OCI-LY1 (cell line): ENCODE measurements at regions not wholly inside any gene's neighbourhood (a gene's known extent, or its start where the extent isn't known, plus 50 kb on each side); places are given as distances from the start of the nearest gene placed in this dataset.

Experiments
- H2AFZ ChIP-seq: fragments of 200-600 bp; sonication (generic), shearing (Covaris generic); 2 replicates; pipeline ENCODE4 v1.6.0; 2014; ENCODE audit warnings: antibody characterized with exemption, mild to moderate bottlenecking, low read length
- H3F3A ChIP-seq: fragments of 200-600 bp; sonication (generic), shearing (Covaris generic); 2 replicates; pipeline ENCODE4 v1.6.0; 2014; ENCODE audit warnings: mild to moderate bottlenecking, antibody characterized with exemption, low read length, moderate library complexity; ENCODE audit not compliant: insufficient read depth
- H3K27ac ChIP-seq: fragments of 200-600 bp; sonication (generic); 2 replicates; pipeline ENCODE4 v1.5.1; 2014; ENCODE audit warnings: low read length, mixed run types, mild to moderate bottlenecking, low read depth; ENCODE audit not compliant: poor library complexity, severe bottlenecking
- H3K27me3 ChIP-seq: fragments of 200-600 bp; sonication (generic); 2 replicates; pipeline ENCODE4 v1.6.0; 2014; ENCODE audit warnings: antibody characterized with exemption, mild to moderate bottlenecking, low read length, moderate library complexity; ENCODE audit not compliant: insufficient read depth
- H3K36me3 ChIP-seq: fragments of 200-600 bp; sonication (generic); 2 replicates; pipeline ENCODE4 v1.6.1; 2014; ENCODE audit warnings: mild to moderate bottlenecking, antibody characterized with exemption, low read length, moderate library complexity, mixed read lengths; ENCODE audit not compliant: insufficient read depth
- H3K4me1 ChIP-seq: fragments of 200-600 bp; sonication (generic); 2 replicates; pipeline ENCODE4 v1.5.1; 2014; ENCODE audit warnings: mild to moderate bottlenecking, low read length, moderate library complexity; ENCODE audit not compliant: insufficient read depth, severe bottlenecking
- H3K4me2 ChIP-seq: fragments of 200-600 bp; sonication (generic), shearing (Covaris generic); 2 replicates; pipeline ENCODE4 v1.6.1; 2014; ENCODE audit warnings: low read length
- H3K4me3 ChIP-seq: fragments of 200-600 bp; sonication (generic); 2 replicates; pipeline ENCODE4 v1.5.1; 2014; ENCODE audit warnings: low read length, low read depth, mild to moderate bottlenecking, mixed read lengths; ENCODE audit not compliant: poor library complexity, severe bottlenecking
- H3K79me2 ChIP-seq: fragments of 200-600 bp; shearing (Covaris generic); 2 replicates; pipeline ENCODE4 v1.6.1; 2016; ENCODE audit warnings: mixed run types, low read length, mixed read lengths; ENCODE audit not compliant: insufficient read depth
- H3K9ac ChIP-seq: fragments of 200-600 bp; sonication (generic), shearing (Covaris generic); 2 replicates; pipeline ENCODE4 v1.6.1; 2014; ENCODE audit warnings: mild to moderate bottlenecking, low read length, mixed read lengths
- H3K9me2 ChIP-seq: fragments of 200-600 bp; sonication (generic), shearing (Covaris generic); 2 replicates; pipeline ENCODE4 v1.6.1; 2014; ENCODE audit warnings: low read depth, mild to moderate bottlenecking, low read length, mixed read lengths
- H3K9me3 ChIP-seq: fragments of 200-600 bp; shearing (Covaris generic); 2 replicates; pipeline ENCODE4 v1.6.1; 2014; ENCODE audit warnings: low read length, mixed read lengths
- H4K20me1 ChIP-seq: fragments of 200-600 bp; sonication (generic), shearing (Covaris generic); 2 replicates; pipeline ENCODE4 v1.6.0; 2016; ENCODE audit warnings: mild to moderate bottlenecking, low read length; ENCODE audit not compliant: insufficient read depth
- CTCF ChIP-seq: fragments of 200-600 bp; sonication (generic), shearing (Covaris generic); IDR thresholded peaks from 2 replicates; pipeline ENCODE4 v1.5.1; 2017; ENCODE audit warnings: mild to moderate bottlenecking, antibody characterized with exemption, low read length, moderate library complexity, mixed read lengths
- EZH2 ChIP-seq: fragments of 200-600 bp; sonication (generic), shearing (Covaris generic); IDR thresholded peaks from 2 replicates; pipeline ENCODE4 v1.8.0; 2017; ENCODE audit warnings: borderline replicate concordance, mixed run types, mild to moderate bottlenecking, antibody characterized with exemption, low read length, moderate library complexity, mixed read lengths

- peaks cover 3% of the 10 kb centered on the region; the same call in 1 of the 2 replicates for H3K9me3 ChIP-seq
- H4K20me1 ChIP-seq = no peaks in the 10 kb centered on the region
- H3K9me2 ChIP-seq = no peaks in the 10 kb centered on the region
- H3K79me2 ChIP-seq = no peaks in the 10 kb centered on the region
- H3K9ac ChIP-seq = no peak overlapping the region
- no peaks in the 10 kb centered on the region for H3F3A ChIP-seq
- TF ChIP-seq CTCF (no peak), EZH2 (no peak)
- H3K36me3 ChIP-seq = no peaks in the 10 kb centered on the region
- no peak overlapping the region for H2AFZ ChIP-seq
- no peak overlapping the region for H3K4me3 ChIP-seq
- no peak overlapping the region for H3K4me2 ChIP-seq
- no peak overlapping the region for H3K27ac ChIP-seq
- H3K27me3 ChIP-seq = no peaks in the 10 kb centered on the region
- H3K4me1 ChIP-seq = no peaks in the 10 kb centered on the region
Measured at GRCh38 chr1:229716069-229716468, 90.0 kb downstream of the URB2 start.

GRCh38 chr1:229716704-229717103, 90.7 kb downstream of the URB2 start:
- no peak overlapping the region for H3K27ac ChIP-seq
- no peak for TF ChIP-seq CTCF
- TF ChIP-seq EZH2 = no peak

DNA sequence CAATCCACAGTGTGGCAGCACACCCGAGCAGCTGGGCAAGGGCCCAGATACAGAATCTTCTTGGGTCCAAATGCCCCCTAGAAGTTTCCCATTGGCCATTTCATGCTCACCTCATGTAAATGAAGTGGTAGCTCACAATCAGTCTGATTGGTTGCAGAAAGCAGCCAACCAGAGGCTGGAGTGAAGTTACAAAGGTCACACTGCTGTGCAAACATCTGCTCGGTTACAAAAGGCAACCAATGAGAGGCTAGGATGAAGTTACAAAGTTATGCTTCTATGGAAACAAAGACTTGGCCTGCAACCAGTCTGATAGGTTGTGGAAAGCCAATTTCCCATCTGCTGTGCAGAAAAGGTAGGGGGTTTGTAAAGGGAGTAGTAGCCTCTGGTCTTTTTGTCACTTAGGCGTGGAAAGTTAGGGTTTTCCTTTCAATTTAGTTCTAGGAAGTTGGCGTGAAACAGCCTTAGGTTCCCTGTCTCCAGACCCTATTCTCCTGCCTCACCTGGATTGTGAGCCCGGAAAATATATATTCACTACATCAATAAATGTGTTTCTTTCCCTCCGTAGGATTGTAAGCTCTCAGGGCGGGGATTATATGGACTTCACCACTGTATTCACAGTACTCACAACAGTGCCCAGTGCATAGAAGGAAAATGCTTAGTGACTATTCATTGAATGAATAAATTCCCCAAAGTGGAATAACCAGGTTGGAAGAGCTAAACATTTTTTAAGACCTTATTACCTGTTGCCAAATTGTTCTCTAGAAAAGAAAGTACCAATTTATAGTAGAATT, 91.9 kb downstream of the URB2 start:
- Histone ChIP-seq H3K4me2 (no peak overlapping the region), H2AFZ (no peak overlapping the region)
- TF ChIP-seq CTCF = no peak

More at GRCh38 chr1:229716704-229717103, 90.7 kb downstream of the URB2 start:
- Histone ChIP-seq H3K9me3 (peaks cover 5% of the 10 kb centered on the region; the same call in 1 of the 2 replicates), H3K9me2 (no peaks in the 10 kb centered on the region), H3F3A (no peaks in the 10 kb centered on the region), H3K4me3 (no peak overlapping the region), H3K4me2 (no peak overlapping the region), H3K79me2 (no peaks in the 10 kb centered on the region), H3K27me3 (no peaks in the 10 kb centered on the region), H4K20me1 (no peaks in the 10 kb centered on the region), H3K9ac (no peak overlapping the region), H3K4me1 (no peaks in the 10 kb centered on the region), H3K36me3 (no peaks in the 10 kb centered on the region), H2AFZ (no peak overlapping the region)

More for the DNA sequence above, 91.9 kb downstream of the URB2 start:
- H3K79me2 ChIP-seq = no peaks in the 10 kb centered on the region
- H3K9me2 ChIP-seq = no peaks in the 10 kb centered on the region
- H3K27me3 ChIP-seq = no peaks in the 10 kb centered on the region
- no peak overlapping the region for H3K9ac ChIP-seq
- H3K4me1 ChIP-seq = no peaks in the 10 kb centered on the region
- no peak overlapping the region for H3K4me3 ChIP-seq
- no peaks in the 10 kb centered on the region for H3F3A ChIP-seq
- no peak overlapping the region for H3K27ac ChIP-seq
- H4K20me1 ChIP-seq = no peaks in the 10 kb centered on the region
- peaks cover 10% of the 10 kb centered on the region; the same call in 1 of the 2 replicates for H3K9me3 ChIP-seq
- H3K36me3 ChIP-seq = no peaks in the 10 kb centered on the region
